Colonic mucosa (tissue), 4 donors: ENCODE measurements at regions not wholly inside any gene's neighbourhood (a gene's known extent, or its start where the extent isn't known, plus 50 kb on each side); places are given as distances from the start of the nearest gene placed in this dataset.

Source experiments
- DNase-seq: peaks from one replicate; pipeline ENCODE4 v3.0.0-alpha.2; 2020
- H3K27ac ChIP-seq: fragments of 200-600 bp; one replicate; pipeline ENCODE4 v1.8.0; 2021
- H3K27me3 ChIP-seq: fragments of 200-600 bp; one replicate; pipeline ENCODE4 v1.8.0; 2021
- H3K36me3 ChIP-seq: fragments of 200-600 bp; one replicate; pipeline ENCODE4 v1.8.0; 2021
- H3K4me1 ChIP-seq: fragments of 200-600 bp; one replicate; pipeline ENCODE4 v1.8.0; 2021; ENCODE audit warnings: mild to moderate bottlenecking
- H3K4me3 ChIP-seq: fragments of 200-600 bp; one replicate; pipeline ENCODE4 v1.8.0; 2021
- H3K9ac ChIP-seq, 2 donors: one replicate each; pipeline ENCODE4 v1.7.0; 2013; ENCODE audit warnings: control low read depth in 2 of 2, low read depth in 2 of 2, low read length in 2 of 2
- H3K9me3 ChIP-seq: fragments of 200-600 bp; one replicate; pipeline ENCODE4 v1.8.0; 2021
- CTCF ChIP-seq: fragments of 200-600 bp; IDR thresholded peaks from one replicate; pipeline ENCODE4 v1.8.0; 2022; ENCODE audit warnings: antibody characterized with exemption, mild to moderate bottlenecking
- intact Hi-C: fragments of 100-400 bp; cut with DNase I; formaldehyde crosslinking; loops from one replicate; pipeline ENCODE4 v1.14.1; 2022
- donor health status: healthy.
- donor health status: DM: no; HTN: no; CAD: no.
- donor health status: DM: no; HTN: no; CAD: no.

- no peak overlapping the region for H3K27ac ChIP-seq
- DNase-seq, result no peak
- intact Hi-C loops, result no loop called here
- no peak overlapping the region for H3K9ac ChIP-seq
- H3K9me3 ChIP-seq, result no peaks in the 10 kb centered on the region
- H3K4me3 ChIP-seq, result no peak overlapping the region
- H3K4me1 ChIP-seq, result no peaks in the 10 kb centered on the region
- TF ChIP-seq CTCF, result no peak
- H3K27me3 ChIP-seq, result no peaks in the 10 kb centered on the region
- no peaks in the 10 kb centered on the region for H3K36me3 ChIP-seq
These were observed 134.5 kb upstream of the MED13L start for GRCh38 chr12:116411977-116412376.

- Histone ChIP-seq H3K27ac (no peak overlapping the region), H3K27me3 (no peaks in the 10 kb centered on the region), H3K9me3 (no peaks in the 10 kb centered on the region), H3K9ac (no peak overlapping the region), H3K4me1 (no peaks in the 10 kb centered on the region), H3K36me3 (no peaks in the 10 kb centered on the region), H3K4me3 (no peak overlapping the region)
- TF ChIP-seq CTCF, result no peak
- intact Hi-C loops, result no loop called here
- DNase-seq, result no peak
These were observed 137.4 kb upstream of the MED13L start for GRCh38 chr12:116414891-116415290.

DNA sequence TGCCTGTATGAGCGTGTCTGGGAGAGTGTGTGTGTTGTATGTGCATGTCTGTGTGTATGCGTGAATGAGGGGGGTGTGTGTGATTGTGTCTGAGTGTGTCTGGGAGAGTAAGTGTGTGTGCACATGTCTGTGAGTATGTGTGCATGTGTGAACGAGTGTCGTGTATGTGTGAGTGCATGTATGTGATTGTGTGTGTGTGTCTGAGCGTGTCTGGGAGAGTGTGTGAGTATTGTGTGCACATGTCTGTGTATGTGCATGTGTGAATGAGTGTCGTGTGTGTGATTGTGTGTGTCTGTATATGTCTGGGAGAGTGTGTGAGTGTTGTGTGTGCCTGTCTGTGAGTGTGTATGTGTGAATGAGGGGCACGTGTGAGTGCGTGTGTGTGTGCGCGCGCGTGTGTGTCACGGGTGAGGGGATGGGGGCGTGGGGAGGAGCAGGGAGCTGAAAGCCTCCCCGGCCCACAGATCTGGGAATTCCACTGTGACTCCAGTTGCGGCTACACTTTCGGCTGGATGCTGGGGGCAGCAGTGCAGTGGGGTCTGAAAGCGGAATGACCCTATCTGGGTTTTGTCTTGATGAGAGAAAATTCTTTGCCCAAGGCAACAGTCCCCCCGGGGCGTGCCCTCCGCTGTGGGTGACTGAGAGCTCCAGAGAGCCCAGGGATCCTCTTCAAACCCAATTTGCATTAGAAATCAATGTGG lies 138.1 kb upstream of the MED13L start:
- no peaks in the 10 kb centered on the region for H3K4me1 ChIP-seq
- no peak for DNase-seq
- no peak overlapping the region for H3K27ac ChIP-seq
- intact Hi-C loops, result no loop called here
- H3K36me3 ChIP-seq, result no peaks in the 10 kb centered on the region
- H3K4me3 ChIP-seq, result no peak overlapping the region
- no peak for TF ChIP-seq CTCF
- H3K27me3 ChIP-seq, result no peaks in the 10 kb centered on the region
- no peak overlapping the region for H3K9ac ChIP-seq
- H3K9me3 ChIP-seq, result no peaks in the 10 kb centered on the region

DNA sequence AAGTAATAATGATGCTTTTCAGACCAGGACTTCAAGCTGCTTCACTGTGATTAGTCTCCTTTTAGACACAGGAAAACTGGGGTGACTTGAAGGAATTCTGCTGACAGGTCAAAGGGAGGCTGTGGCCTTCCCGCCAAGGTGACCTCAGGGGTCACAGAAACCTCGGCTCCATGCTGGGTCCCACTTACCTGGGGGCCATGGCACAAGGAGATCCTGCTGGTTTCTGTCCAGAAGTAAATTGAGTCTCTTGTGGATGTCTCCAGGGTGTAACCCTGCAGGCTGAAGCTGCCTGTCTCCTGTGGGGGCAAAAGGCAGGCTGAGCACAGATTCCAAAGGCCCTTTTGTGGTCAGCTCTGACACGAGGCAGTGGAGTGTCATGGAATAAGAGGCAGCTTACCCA lies 138.7 kb upstream of the MED13L start:
- Histone ChIP-seq H3K9ac (no peak overlapping the region), H3K4me1 (no peaks in the 10 kb centered on the region), H3K27me3 (no peaks in the 10 kb centered on the region), H3K36me3 (no peaks in the 10 kb centered on the region), H3K9me3 (no peaks in the 10 kb centered on the region), H3K4me3 (no peak overlapping the region), H3K27ac (no peak overlapping the region)
- intact Hi-C loops, result no loop called here
- no peak for DNase-seq
- TF ChIP-seq CTCF, result no peak

- no peaks in the 10 kb centered on the region for H3K27me3 ChIP-seq
- H3K27ac ChIP-seq, result no peak overlapping the region
- no peak overlapping the region for H3K9ac ChIP-seq
- H3K4me1 ChIP-seq, result no peaks in the 10 kb centered on the region
- no peak for DNase-seq
- TF ChIP-seq CTCF, result no peak
- intact Hi-C loops, result no loop called here
- H3K9me3 ChIP-seq, result no peaks in the 10 kb centered on the region
- H3K36me3 ChIP-seq, result no peaks in the 10 kb centered on the region
- H3K4me3 ChIP-seq, result no peak overlapping the region
These were observed 140.6 kb upstream of the MAP1LC3B2 start for GRCh38 chr12:116418551-116418950.
